Activated naive CD8-positive, alpha-beta T cell treated with anti-CD3 and anti-CD28 coated beads for 36 hours (primary cell): ENCODE measurements at regions not wholly inside any gene's neighbourhood (a gene's known extent, or its start where the extent isn't known, plus 50 kb on each side); places are given as distances from the start of the nearest gene placed in this dataset.
"Not testable (repeated sequence)": the region's sequence is repeated elsewhere in the genome, so short reads cannot be mapped to it uniquely, and the experiment has no call there.

Experiments
- DNase-seq: peaks from one replicate; pipeline ENCODE4 v3.0.0; 2021
- H3K27ac Mint-ChIP-seq: one replicate; pipeline ENCODE4 v1.8.0; 2022; ENCODE audit warnings: mild to moderate bottlenecking, moderate library complexity, mixed read lengths
- H3K27me3 Mint-ChIP-seq: one replicate; pipeline ENCODE4 v1.8.0; 2022; ENCODE audit warnings: mild to moderate bottlenecking, mixed read lengths
- H3K36me3 Mint-ChIP-seq: one replicate; pipeline ENCODE4 v1.8.0; 2021; ENCODE audit warnings: mild to moderate bottlenecking, mixed read lengths
- H3K4me1 Mint-ChIP-seq: one replicate; pipeline ENCODE4 v1.8.0; 2021; ENCODE audit warnings: mixed read lengths
- H3K4me3 Mint-ChIP-seq: one replicate; pipeline ENCODE4 v1.8.0; 2022; ENCODE audit warnings: mild to moderate bottlenecking, moderate library complexity, mixed read lengths
- H3K9me3 Mint-ChIP-seq: one replicate; pipeline ENCODE4 v1.8.0; 2022; ENCODE audit warnings: mixed read lengths

DNA sequence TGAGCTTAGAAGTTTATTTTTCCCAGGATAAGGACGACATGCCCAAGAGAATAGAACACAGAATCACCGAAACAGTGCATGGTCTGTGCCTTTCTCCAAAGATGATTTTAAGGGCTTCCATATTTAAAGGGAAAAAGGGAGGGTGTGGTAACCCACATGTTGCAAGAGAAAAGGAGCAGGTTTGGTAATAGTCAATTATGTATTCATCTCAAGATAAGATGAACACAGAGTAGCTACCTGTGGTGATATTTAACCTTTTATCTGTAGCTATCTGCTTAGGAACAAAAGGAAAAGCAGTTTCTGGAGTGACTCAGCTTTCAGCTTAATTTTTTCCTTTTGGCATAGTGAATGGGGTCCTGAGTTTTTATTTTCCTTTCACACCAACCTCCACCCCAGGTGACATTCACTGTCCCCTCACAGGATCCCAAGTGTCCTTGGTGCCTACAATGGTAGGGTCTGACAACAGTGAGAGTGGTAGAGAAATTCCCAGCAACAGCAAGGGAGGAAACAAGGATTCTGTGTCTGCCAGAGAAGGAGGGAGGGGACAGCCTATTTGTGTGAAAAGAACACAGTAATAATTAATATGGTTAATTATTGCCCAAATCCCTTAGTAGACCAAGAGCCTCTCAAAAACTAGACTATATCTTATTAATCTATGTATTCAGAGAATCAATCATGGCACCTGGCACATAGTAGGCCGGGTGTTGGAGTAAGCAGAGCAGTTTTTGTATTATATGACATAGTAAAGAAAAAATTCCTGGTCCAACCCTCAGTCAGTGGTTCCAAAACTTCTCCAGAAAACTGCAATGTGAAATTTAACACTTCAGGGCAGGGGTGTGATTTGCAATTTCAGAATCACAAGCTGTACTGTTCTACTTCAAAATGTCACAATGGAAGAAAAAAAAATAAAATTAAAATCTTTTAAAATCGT is 154.5 kb downstream of the PHLDA1 start:
- Mint-ChIP-seq H3K27ac (no peak overlapping the region), H3K4me3 (no peak overlapping the region), H3K9me3 (no peaks in the 10 kb centered on the region), H3K36me3 (no peaks in the 10 kb centered on the region), H3K27me3 (peaks cover 46% of the 10 kb centered on the region), H3K4me1 (peaks cover 26% of the 10 kb centered on the region)
- DNase-seq: no peak

DNA sequence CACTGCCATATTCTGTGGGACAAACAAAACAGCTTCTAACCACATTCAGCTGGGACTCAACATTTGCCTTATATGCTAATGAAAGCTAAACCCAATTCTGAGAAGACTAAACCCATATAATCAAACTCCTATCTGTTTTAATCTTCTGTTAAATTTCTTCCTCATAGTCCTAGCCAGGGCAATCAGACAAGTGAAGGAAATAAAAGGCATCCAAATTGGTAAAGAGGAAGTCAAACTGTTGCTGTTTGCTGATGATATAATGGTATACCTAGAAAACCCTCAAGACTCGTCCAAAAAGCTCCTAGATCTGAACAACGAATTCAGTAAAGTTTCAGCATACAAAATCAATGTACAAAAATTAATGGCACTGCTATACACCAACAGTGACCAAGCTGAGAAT is 157.1 kb downstream of the PHLDA1 start:
- Mint-ChIP-seq H3K9me3 (peaks cover 3% of the 10 kb centered on the region), H3K4me3 (no peak overlapping the region), H3K4me1 (peaks cover 36% of the 10 kb centered on the region), H3K36me3 (peaks cover 2% of the 10 kb centered on the region), H3K27me3 (peaks cover 35% of the 10 kb centered on the region), H3K27ac (no peak overlapping the region)
- DNase-seq: no peak

DNA sequence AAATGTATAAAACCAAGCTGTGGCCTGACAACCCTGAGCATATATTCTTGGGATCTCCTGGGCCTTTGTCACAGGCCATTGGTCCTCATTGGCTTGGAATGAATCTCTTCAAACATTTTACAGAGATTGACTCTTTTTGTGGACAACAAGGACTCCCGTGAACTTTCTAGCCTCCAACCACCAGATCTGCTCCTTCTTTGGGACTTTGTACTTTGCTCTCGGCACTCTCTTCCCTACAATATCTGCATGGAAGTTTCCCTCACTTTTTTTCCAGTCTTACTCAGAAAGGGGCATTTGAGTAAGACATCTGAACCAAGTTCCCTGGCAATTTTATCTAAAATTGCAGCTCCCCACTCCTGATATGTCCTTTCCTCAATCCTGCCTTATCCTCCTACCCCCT is 158.8 kb downstream of the PHLDA1 start:
- Mint-ChIP-seq H3K4me3 (no peak overlapping the region), H3K27ac (no peak overlapping the region), H3K9me3 (peaks cover 3% of the 10 kb centered on the region), H3K4me1 (peaks cover 28% of the 10 kb centered on the region), H3K27me3 (peaks cover 33% of the 10 kb centered on the region), H3K36me3 (peaks cover 2% of the 10 kb centered on the region)
- no peak for DNase-seq

DNA sequence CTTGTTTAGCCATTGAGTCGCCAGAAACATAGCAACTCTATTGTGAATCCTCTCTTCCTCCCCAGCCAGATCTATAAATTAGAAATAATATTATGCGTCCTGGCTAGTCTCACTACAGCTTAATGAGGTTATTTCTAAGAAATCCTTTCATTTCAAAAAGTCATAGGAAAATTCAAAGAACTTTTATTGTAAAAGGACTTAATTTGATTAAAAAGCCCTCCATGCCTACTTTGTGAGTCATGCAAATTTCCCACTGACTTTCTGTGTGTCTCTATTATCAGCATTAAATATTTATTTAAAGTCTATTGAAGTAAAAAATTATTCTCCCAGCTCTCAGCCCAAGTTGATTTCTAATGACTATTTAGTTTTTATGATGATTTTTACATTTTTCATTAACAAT is 160.7 kb downstream of the PHLDA1 start:
- Mint-ChIP-seq H3K27me3 (peaks cover 33% of the 10 kb centered on the region), H3K9me3 (peaks cover 11% of the 10 kb centered on the region), H3K36me3 (peaks cover 6% of the 10 kb centered on the region), H3K4me1 (peaks cover 15% of the 10 kb centered on the region), H3K27ac (no peak overlapping the region), H3K4me3 (no peak overlapping the region)
- no peak for DNase-seq

DNA sequence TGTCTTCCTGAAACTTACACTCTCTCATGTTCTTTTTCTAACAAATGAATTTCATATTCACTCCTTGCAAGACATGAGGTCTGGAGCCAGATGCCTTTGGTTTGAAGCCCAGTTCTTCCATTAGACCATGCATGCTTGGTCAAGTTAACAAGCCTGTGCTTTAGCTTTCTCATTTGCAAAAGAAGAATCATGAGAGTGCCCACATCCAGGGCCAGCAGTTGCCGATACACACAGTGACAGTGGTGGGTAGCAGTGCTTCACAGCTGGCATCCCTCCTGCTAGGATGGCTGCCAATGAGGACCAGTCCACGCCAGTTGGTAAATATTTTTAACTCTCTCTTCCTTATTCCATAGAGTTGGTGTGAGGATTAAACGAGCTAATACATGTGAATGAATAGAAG is 163.1 kb downstream of the PHLDA1 start:
- H3K9me3 Mint-ChIP-seq: peaks cover 11% of the 10 kb centered on the region
- H3K4me3 Mint-ChIP-seq: no peak overlapping the region
- no peak for DNase-seq
- H3K4me1 Mint-ChIP-seq: peaks cover 10% of the 10 kb centered on the region
- peaks cover 6% of the 10 kb centered on the region for H3K36me3 Mint-ChIP-seq
- peaks cover 15% of the 10 kb centered on the region for H3K27me3 Mint-ChIP-seq
- H3K27ac Mint-ChIP-seq: no peak overlapping the region

DNA sequence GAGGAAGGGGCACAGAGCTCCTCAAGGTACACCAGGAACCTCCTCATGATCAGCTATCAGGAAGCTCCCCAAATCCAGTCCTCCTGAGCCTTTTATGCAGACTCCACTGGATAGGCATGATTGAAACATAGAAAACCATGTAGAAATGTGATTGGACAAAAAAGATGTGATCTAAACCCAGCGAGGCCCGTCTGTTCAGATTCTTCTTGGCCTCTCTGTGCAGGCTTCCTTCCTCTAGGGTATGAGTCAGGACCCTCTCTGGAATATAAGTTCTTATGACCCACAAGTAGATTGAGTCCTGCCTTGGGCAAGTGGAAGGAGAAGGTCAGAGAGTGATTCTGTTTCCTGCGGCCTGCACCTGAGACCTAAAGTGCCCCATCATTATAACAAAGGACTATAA is 166.3 kb downstream of the PHLDA1 start:
- H3K27ac Mint-ChIP-seq: no peak overlapping the region
- peaks cover 4% of the 10 kb centered on the region for H3K27me3 Mint-ChIP-seq
- no peak for DNase-seq

DNA sequence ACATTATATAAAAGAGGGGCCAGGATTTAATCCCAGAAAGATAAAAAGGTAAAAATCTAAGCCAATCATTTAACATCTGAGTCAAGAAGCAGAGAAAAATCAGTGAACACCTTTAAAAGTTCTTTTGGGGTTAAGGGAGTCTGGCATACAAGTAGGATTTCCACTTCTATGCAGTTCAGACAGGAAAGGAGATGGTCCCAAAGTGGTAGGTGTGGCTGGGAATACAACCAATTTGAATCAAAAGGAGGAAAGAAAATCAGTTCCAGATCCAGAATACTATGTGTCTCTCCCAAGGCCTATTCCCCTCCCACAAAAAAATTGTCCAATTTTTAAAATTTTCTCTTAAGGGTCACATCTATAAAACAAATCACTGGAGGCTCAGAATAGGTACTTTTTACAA is 167.4 kb downstream of the PHLDA1 start:
- peaks cover 4% of the 10 kb centered on the region for H3K27me3 Mint-ChIP-seq
- peaks cover 8% of the 10 kb centered on the region for H3K9me3 Mint-ChIP-seq
- H3K27ac Mint-ChIP-seq: no peak overlapping the region
- peaks cover 5% of the 10 kb centered on the region for H3K4me1 Mint-ChIP-seq
- no peak overlapping the region for H3K4me3 Mint-ChIP-seq
- DNase-seq: no peak
- H3K36me3 Mint-ChIP-seq: peaks cover 4% of the 10 kb centered on the region

More for the DNA sequence above, 166.3 kb downstream of the PHLDA1 start:
- H3K36me3 Mint-ChIP-seq: peaks cover 4% of the 10 kb centered on the region
- H3K4me3 Mint-ChIP-seq: no peak overlapping the region
- H3K4me1 Mint-ChIP-seq: peaks cover 5% of the 10 kb centered on the region
- H3K9me3 Mint-ChIP-seq: peaks cover 8% of the 10 kb centered on the region

DNA sequence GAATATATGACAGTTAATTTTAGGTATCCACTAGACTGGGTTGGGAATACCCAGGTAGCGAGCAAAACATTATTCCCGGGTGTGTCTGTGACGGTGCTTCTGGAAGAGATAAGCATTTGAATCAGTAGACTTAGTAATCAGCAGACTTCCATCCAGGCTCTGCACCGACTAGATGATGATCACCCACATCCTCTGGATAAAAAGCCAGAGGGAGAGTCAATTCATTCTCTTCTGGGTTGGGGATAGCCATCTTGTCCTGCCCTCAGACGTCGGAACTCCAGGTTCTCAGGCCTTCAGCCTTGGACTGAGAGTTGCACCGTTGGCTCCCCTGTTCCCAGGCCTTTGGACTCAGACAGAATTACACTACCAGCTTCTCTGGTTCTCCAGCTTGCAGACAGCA is 168.0 kb downstream of the PHLDA1 start:
- Mint-ChIP-seq H3K27ac (no peak overlapping the region), H3K27me3 (no peaks in the 10 kb centered on the region), H3K4me3 (no peak overlapping the region), H3K4me1 (peaks cover 5% of the 10 kb centered on the region), H3K36me3 (peaks cover 4% of the 10 kb centered on the region), H3K9me3 (peaks cover 8% of the 10 kb centered on the region)
- no peak for DNase-seq

DNA sequence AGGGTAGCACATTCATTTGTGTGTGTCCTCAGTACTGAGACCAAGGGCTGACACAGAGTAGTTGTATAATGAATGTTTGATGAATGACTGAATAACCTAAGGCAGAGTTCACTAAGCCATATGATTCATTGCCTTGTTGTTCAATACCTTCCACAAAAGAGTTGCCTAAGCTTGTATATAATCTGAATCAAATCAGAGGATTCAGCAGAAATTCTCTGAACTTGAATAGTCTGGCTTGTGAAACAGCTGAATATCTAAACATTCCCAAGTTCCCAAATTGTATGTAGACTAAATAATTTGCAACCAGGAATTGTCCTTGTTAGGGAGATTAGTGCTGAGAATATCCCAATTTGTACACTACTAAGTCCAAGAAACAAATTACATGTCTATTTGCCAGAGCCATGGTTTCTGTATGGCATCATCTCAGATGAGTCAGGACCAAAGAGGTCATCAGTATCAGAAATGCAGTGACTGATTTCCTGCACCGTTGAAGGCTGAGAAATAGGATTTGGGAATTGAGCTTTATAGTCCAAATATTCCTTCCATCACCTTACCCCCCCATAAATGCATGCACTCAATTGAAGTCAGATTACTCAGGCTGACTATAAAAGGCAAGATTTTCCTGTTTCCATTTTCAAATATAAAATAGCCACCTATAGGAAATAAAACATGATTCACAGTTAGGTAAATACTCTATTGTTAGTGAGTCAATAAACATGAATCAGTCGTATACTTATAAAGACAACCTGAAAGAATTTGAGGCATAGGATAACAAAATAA is 168.7 kb downstream of the PHLDA1 start:
- Mint-ChIP-seq H3K27me3 (no peaks in the 10 kb centered on the region), H3K9me3 (peaks cover 8% of the 10 kb centered on the region), H3K36me3 (peaks cover 4% of the 10 kb centered on the region), H3K4me3 (no peak overlapping the region), H3K4me1 (peaks cover 5% of the 10 kb centered on the region), H3K27ac (no peak overlapping the region)
- no peak for DNase-seq

DNA sequence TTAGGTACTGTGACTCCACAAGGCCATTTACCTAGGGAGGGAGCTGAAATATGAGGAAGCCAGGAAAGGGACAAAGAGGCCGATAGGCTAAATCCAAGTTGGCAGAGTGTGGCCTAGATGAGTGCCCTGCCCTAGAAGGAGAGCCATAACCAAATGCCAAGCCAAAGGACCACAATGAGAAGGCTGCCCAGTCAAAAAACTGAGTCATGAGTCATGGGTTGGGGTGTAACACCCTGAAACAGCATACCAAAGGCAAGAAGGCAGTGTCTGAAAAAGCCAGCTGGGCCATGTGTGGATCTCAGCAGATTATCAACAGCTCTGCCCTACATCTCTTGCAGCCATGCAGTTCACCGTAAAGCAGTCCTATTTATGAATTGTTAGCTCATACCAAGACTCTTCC is 171.7 kb downstream of the PHLDA1 start:
- DNase-seq: no peak
- peaks cover 5% of the 10 kb centered on the region for H3K4me1 Mint-ChIP-seq
- H3K27me3 Mint-ChIP-seq: no peaks in the 10 kb centered on the region
- no peak overlapping the region for H3K27ac Mint-ChIP-seq
- H3K4me3 Mint-ChIP-seq: no peak overlapping the region
- H3K9me3 Mint-ChIP-seq: no peaks in the 10 kb centered on the region
- H3K36me3 Mint-ChIP-seq: no peaks in the 10 kb centered on the region

DNA sequence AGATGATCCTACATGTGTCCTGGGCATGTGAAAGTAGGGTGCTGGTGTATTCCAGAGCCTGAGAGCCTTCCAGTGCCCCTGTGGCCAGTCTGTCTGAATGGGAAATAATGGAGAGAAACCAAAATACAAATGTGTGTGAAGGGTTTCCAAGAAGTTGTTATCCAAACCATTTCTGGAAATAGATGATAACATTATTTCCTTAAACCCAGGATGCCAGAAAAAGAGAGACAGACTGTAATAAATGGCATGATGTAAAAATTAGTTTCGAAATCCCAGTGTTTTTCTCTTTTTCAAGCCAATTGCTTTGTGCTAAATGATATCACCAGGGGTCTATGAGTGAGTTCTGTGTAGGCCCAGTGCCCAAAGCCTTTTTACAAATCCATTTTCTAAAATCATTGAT is 175.3 kb downstream of the PHLDA1 start:
- H3K27ac Mint-ChIP-seq: no peak overlapping the region
- H3K9me3 Mint-ChIP-seq: no peaks in the 10 kb centered on the region
- H3K36me3 Mint-ChIP-seq: no peaks in the 10 kb centered on the region
- no peaks in the 10 kb centered on the region for H3K4me1 Mint-ChIP-seq
- H3K4me3 Mint-ChIP-seq: no peak overlapping the region
- DNase-seq: no peak
- peaks cover 23% of the 10 kb centered on the region for H3K27me3 Mint-ChIP-seq

DNA sequence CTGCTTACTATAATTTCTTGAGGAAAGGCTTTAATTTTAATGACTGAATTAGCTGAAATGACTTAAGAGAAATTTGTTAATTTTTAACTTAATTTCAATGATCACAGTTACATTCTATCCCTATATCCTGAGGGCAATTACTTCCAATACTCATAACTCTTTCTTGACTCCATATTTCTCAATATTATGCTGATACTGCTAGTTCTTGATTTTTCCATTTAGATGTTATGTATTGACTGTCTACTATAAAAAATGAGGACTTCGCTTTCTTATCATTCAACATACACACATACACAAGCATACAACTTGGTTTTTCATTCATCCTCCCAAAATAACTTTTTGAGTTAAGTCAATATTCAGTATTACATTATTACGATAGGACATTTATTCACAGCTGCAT is 176.2 kb downstream of the PHLDA1 start:
- DNase-seq: no peak
- no peaks in the 10 kb centered on the region for H3K36me3 Mint-ChIP-seq
- H3K4me1 Mint-ChIP-seq: no peaks in the 10 kb centered on the region
- H3K27ac Mint-ChIP-seq: no peak overlapping the region
- H3K4me3 Mint-ChIP-seq: no peak overlapping the region
- no peaks in the 10 kb centered on the region for H3K9me3 Mint-ChIP-seq
- H3K27me3 Mint-ChIP-seq: peaks cover 27% of the 10 kb centered on the region

DNA sequence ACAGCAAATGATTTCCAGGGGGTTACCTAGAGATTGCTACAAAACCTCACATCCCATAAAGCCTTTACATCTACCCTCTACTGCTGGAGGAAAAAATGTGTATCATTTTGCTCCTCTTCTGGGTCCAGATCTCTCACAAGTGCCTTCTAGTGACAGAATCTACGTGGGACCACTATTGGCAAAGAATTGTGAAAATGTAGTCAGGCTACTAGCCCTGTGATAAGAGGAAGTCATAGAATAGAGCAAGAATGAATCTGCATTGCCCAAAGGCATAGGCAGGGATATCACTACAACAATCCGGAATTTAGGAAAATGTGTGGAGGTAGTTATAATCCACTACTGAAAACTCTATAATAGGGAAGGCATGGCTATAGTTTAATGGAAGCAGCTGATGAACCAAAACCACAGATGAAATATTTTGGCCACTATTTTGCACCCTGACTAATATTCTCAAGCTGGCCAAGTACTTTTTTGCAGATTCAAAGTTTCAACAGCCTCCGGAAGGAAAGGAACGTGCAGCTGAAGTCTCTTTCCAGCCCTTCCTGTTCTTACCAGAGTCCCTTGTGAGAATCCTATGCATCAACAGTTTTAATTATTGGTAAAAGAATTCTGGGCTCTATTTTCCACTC is 176.8 kb downstream of the PHLDA1 start:
- no peak overlapping the region for H3K4me3 Mint-ChIP-seq
- H3K36me3 Mint-ChIP-seq: no peaks in the 10 kb centered on the region
- no peaks in the 10 kb centered on the region for H3K4me1 Mint-ChIP-seq
- DNase-seq: no peak
- H3K27ac Mint-ChIP-seq: no peak overlapping the region
- H3K27me3 Mint-ChIP-seq: peaks cover 27% of the 10 kb centered on the region
- H3K9me3 Mint-ChIP-seq: no peaks in the 10 kb centered on the region

DNA sequence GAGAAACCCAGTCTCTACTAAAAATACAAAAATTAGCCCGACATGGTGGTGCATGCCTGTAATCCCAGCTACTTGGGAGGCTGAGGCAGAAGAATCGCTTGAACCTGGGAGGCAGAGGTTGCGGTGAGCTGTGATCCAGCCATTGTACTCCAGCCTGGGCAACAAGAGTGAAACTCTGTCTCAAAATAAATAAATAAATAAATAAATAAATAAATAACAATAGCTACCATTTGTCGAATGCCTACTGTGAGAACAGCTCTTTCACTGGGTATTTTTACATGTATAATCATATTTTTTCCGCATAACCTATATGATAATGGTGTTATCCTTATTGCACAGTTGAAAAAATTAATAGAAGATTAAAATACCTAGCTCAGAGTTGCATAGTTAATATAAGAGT is 177.4 kb downstream of the PHLDA1 start:
- not testable (repeated sequence) for H3K4me1 Mint-ChIP-seq, H3K27ac Mint-ChIP-seq

DNA sequence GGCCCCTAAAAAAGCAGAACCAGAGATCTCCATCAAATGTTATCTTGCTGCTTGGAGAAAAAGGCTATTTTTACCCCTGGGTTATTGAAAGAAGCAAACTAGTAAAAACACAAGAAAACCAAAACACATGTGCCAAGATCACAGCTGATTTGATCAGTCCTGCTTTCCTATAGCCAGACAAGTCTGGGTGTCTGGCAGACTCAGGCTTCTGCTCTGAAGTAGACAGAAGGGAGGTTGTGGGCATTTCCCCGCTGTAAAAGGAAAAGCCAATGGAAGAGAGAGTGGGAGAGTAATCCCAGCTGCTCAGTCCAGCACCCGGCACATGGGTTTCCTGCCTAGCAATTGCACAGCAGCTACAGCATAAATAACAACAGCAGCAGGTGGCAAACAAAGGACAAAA is 177.9 kb downstream of the PHLDA1 start:
- no peaks in the 10 kb centered on the region for H3K9me3 Mint-ChIP-seq
- no peaks in the 10 kb centered on the region for H3K36me3 Mint-ChIP-seq
- no peak for DNase-seq
- H3K4me3 Mint-ChIP-seq: no peak overlapping the region
- no peak overlapping the region for H3K27ac Mint-ChIP-seq
- H3K4me1 Mint-ChIP-seq: no peaks in the 10 kb centered on the region
- H3K27me3 Mint-ChIP-seq: peaks cover 27% of the 10 kb centered on the region

More for the DNA sequence above, 177.4 kb downstream of the PHLDA1 start:
- H3K27me3 Mint-ChIP-seq: peaks cover 27% of the 10 kb centered on the region
- DNase-seq, H3K9me3 Mint-ChIP-seq, H3K4me3 Mint-ChIP-seq, H3K36me3 Mint-ChIP-seq: not testable (repeated sequence)
